ENCODE measurements at regions not wholly inside any gene's neighbourhood (a gene's known extent, or its start where the extent isn't known, plus 50 kb on each side); places are given as distances from the start of the nearest gene placed in this dataset.

GRCh38 chr2:52818958-52819357, 948.6 kb upstream of the CHAC2 start:
- DNase-seq: no peak

GRCh38 chr2:52810460-52810859, 957.1 kb upstream of the CHAC2 start:
- DNase-seq: no peak

GRCh38 chr2:52805901-52806410, 961.6 kb upstream of the CHAC2 start:
- DNase-seq: no peak

- DNase-seq: no peak
Measured at GRCh38 chr2:52794581-52794980, 973.0 kb upstream of the CHAC2 start.

- no peak for DNase-seq
Measured at GRCh38 chr2:52779446-52779845, 988.2 kb upstream of the CHAC2 start.

GRCh38 chr2:52776571-52776970, 991.0 kb upstream of the CHAC2 start:
- DNase-seq: no peak

- no peak for DNase-seq
Measured at GRCh38 chr2:52775674-52776073, 991.9 kb upstream of the CHAC2 start.

GRCh38 chr2:52765735-52766134, 1001.9 kb upstream of the CHAC2 start:
- DNase-seq: no peak

- no peak for DNase-seq
Measured at GRCh38 chr2:52749764-52750163, 1017.8 kb upstream of the CHAC2 start.

- DNase-seq: no peak
Measured at GRCh38 chr2:52745144-52745543, 1022.5 kb upstream of the CHAC2 start.

- DNase-seq: no peak
Measured at GRCh38 chr2:52732849-52733395, 1034.7 kb upstream of the CHAC2 start.

GRCh38 chr2:52724585-52724984, 1043.0 kb upstream of the CHAC2 start:
- no peak for DNase-seq

GRCh38 chr2:52717836-52718235, 1049.8 kb upstream of the CHAC2 start:
- DNase-seq: no peak

- no peak for DNase-seq
Measured at GRCh38 chr2:52710810-52711618, 1056.6 kb upstream of the CHAC2 start.

GRCh38 chr2:52704251-52704650, 1063.4 kb upstream of the CHAC2 start:
- no peak for DNase-seq

- DNase-seq: no peak
Measured at GRCh38 chr2:52703004-52703403, 1064.6 kb upstream of the CHAC2 start.

- DNase-seq: no peak
Measured at GRCh38 chr2:52698408-52698807, 1069.2 kb upstream of the CHAC2 start.

GRCh38 chr2:52697690-52698089, 1069.9 kb upstream of the CHAC2 start:
- no peak for DNase-seq

- DNase-seq: no peak
Measured at GRCh38 chr2:52695731-52696130, 1071.9 kb upstream of the CHAC2 start.

- DNase-seq: no peak
Measured at GRCh38 chr2:52686935-52687334, 1080.7 kb upstream of the CHAC2 start.

- no peak for DNase-seq
Measured at GRCh38 chr2:52676056-52676455, 1091.5 kb upstream of the CHAC2 start.

GRCh38 chr2:52668724-52669123, 1098.9 kb upstream of the CHAC2 start:
- DNase-seq: no peak

GRCh38 chr2:52659546-52659945, 1108.1 kb upstream of the CHAC2 start:
- DNase-seq: no peak

- DNase-seq: no peak
Measured at GRCh38 chr2:52658598-52658997, 1109.0 kb upstream of the CHAC2 start.

GRCh38 chr2:52639692-52640091, 1127.9 kb upstream of the CHAC2 start:
- no peak for DNase-seq

Data from suppressor macrophage treated with lipopolysaccharide for 4 hours (primary cell).